H1 (cell line): ENCODE measurements at regions not wholly inside any gene's neighbourhood (a gene's known extent, or its start where the extent isn't known, plus 50 kb on each side); places are given as distances from the start of the nearest gene placed in this dataset.

ENCODE experiments used
- CTCF ChIA-PET: fragments of 300-600 bp; sonication (Branson Sonifier 250); formaldehyde crosslinking; loops from one replicate; lab custom pipeline; 2021; ENCODE audit not compliant: partially characterized antibody; lab: Charles Lee
- POLR2A ChIA-PET: fragments of 300-600 bp; sonication (Branson Sonifier 250); formaldehyde crosslinking; loops from one replicate; lab custom pipeline; 2021; ENCODE audit warnings: inconsistent platforms; ENCODE audit not compliant: partially characterized antibody; lab: Charles Lee
- DNase-seq, 2 experiments: peaks; one replicate each; pipeline versions ENCODE4 v3.0.0 to v3.0.0-alpha.2; 2010 to 2022; ENCODE audit warnings: low spot score in 2 of 2, low read depth in 1 of 2, mixed read lengths in 1 of 2
- FAIRE-seq: peaks from 2 replicates; lab custom pipeline; 2011; peaks lifted over from hg19 to GRCh38; lab: Jason Lieb, UNC
- H2AFZ ChIP-seq: 2 replicates; pipeline ENCODE4 v1.8.1; 2012; ENCODE audit warnings: low read length, inconsistent platforms
- H2AK5ac ChIP-seq: 2 replicates; pipeline ENCODE4 v1.6.1; 2013; ENCODE audit warnings: low read depth, low read length
- H2BK120ac ChIP-seq: replicated peaks from 2 replicates; pipeline ENCODE3; 2013; ENCODE audit warnings: low read depth, low read length, inconsistent platforms
- H2BK12ac ChIP-seq: 2 replicates; pipeline ENCODE4 v1.6.1; 2013; ENCODE audit warnings: low read depth, low read length
- H2BK15ac ChIP-seq: 2 replicates; pipeline ENCODE4 v1.6.1; 2013; ENCODE audit warnings: low read length
- H2BK20ac ChIP-seq: 2 replicates; pipeline ENCODE4 v1.6.1; 2013; ENCODE audit warnings: low read length
- H2BK5ac ChIP-seq: 2 replicates; pipeline ENCODE4 v1.6.1; 2013; ENCODE audit warnings: low read depth, low read length
- H3K14ac ChIP-seq: 2 replicates; pipeline ENCODE4 v1.6.1; 2013; ENCODE audit warnings: inconsistent platforms; ENCODE audit not compliant: insufficient read length
- H3K18ac ChIP-seq: 2 replicates; pipeline ENCODE4 v1.6.1; 2013; ENCODE audit warnings: low read length; ENCODE audit errors: extremely low read depth
- H3K23ac ChIP-seq: 2 replicates; pipeline ENCODE4 v1.6.1; 2013; ENCODE audit warnings: inconsistent platforms; ENCODE audit not compliant: insufficient read length
- H3K23me2 ChIP-seq: 2 replicates; pipeline ENCODE4 v1.6.1; 2013; ENCODE audit warnings: low read depth, low read length
- H3K27ac ChIP-seq: 2 replicates; pipeline ENCODE4 v1.6.1; 2011; ENCODE audit warnings: low read depth, low read length, inconsistent platforms
- H3K27me3 ChIP-seq, 4 experiments: replicated peaks in 1 of 4; 1 replicate in 1 of 4; 2 replicates in 3 of 4; pipeline versions ENCODE4 v1.6.1 to v1.8.1; 2011 to 2013; ENCODE audit warnings: low read length in 3 of 4, mild to moderate bottlenecking in 3 of 4, inconsistent platforms in 2 of 4, mixed read lengths in 2 of 4, moderate library complexity in 1 of 4; ENCODE audit not compliant: control insufficient read depth in 3 of 4, insufficient read depth in 3 of 4; ENCODE audit errors: extremely low read depth in 1 of 4
- H3K36me3 ChIP-seq, 4 experiments: 2 replicates each; pipeline versions ENCODE4 v1.6.1 to v1.8.1; 2011 to 2013; ENCODE audit warnings: mild to moderate bottlenecking in 4 of 4, low read length in 3 of 4, moderate library complexity in 2 of 4, control low read depth in 1 of 4, inconsistent platforms in 1 of 4; ENCODE audit not compliant: insufficient read depth in 4 of 4, control insufficient read depth in 2 of 4
- H3K4ac ChIP-seq: replicated peaks from 2 replicates; pipeline ENCODE3; 2013; ENCODE audit warnings: low read length, low read depth, mixed read lengths, inconsistent platforms; ENCODE audit not compliant: insufficient read length
- H3K4me1 ChIP-seq, 4 experiments: replicated peaks in 1 of 4; 1 replicate in 1 of 4; 2 replicates in 3 of 4; pipeline versions ENCODE4 v1.6.1 to v1.8.1; 2011 to 2013; ENCODE audit warnings: low read length in 3 of 4, inconsistent platforms in 2 of 4, mixed read lengths in 1 of 4; ENCODE audit not compliant: insufficient read depth in 4 of 4, control insufficient read depth in 3 of 4
- H3K4me2 ChIP-seq, 2 experiments: 2 replicates each; pipeline versions ENCODE4 v1.6.1 to v1.8.1; 2011 to 2013; ENCODE audit warnings: low read depth in 2 of 2, low read length in 2 of 2, control low read depth in 1 of 2, inconsistent platforms in 1 of 2, mild to moderate bottlenecking in 1 of 2; ENCODE audit not compliant: insufficient read depth in 1 of 2
- H3K4me3 ChIP-seq, 4 experiments: fragments of 200-600, 300-600 bp in 1 of 4; sonication (generic), shearing (Covaris generic), sonication (Bioruptor Twin) in 1 of 4; 2 replicates each; pipeline versions ENCODE4 v1.5.1 to v1.8.1; 2011 to 2016; ENCODE audit warnings: low read length in 4 of 4, low read depth in 3 of 4, control low read depth in 2 of 4, inconsistent platforms in 2 of 4, mild to moderate bottlenecking in 2 of 4, mixed read lengths in 1 of 4, moderate library complexity in 1 of 4; ENCODE audit not compliant: insufficient read depth in 2 of 4; ENCODE audit errors: extremely low read depth in 1 of 4
- H3K56ac ChIP-seq: replicated peaks from 2 replicates; pipeline ENCODE3; 2013; ENCODE audit warnings: low read depth, mild to moderate bottlenecking, mixed read lengths, low read length, inconsistent platforms; ENCODE audit not compliant: insufficient read length
- H3K79me1 ChIP-seq: 2 replicates; pipeline ENCODE4 v1.6.1; 2013; ENCODE audit warnings: low read depth, low read length, control low read depth
- H3K79me2 ChIP-seq, 2 experiments: 2 replicates each; pipeline versions ENCODE4 v1.6.1 to v1.8.1; 2012 to 2013; ENCODE audit warnings: low read length in 2 of 2, mild to moderate bottlenecking in 2 of 2, inconsistent platforms in 1 of 2; ENCODE audit not compliant: insufficient read depth in 2 of 2, control insufficient read depth in 1 of 2
- H3K9ac ChIP-seq, 4 experiments: replicated peaks in 1 of 4; 1 replicate in 1 of 4; 2 replicates in 3 of 4; pipeline versions ENCODE4 v1.6.1 to v1.8.1; 2011 to 2013; ENCODE audit warnings: low read depth in 3 of 4, low read length in 3 of 4, control low read depth in 2 of 4, mild to moderate bottlenecking in 2 of 4, moderate library complexity in 2 of 4, inconsistent platforms in 1 of 4; ENCODE audit errors: extremely low read depth in 1 of 4
- H3K9me3 ChIP-seq, 2 experiments: 2 replicates each; pipeline versions ENCODE4 v1.6.1 to v1.8.1; 2012 to 2013; ENCODE audit warnings: mild to moderate bottlenecking in 2 of 2, moderate library complexity in 2 of 2, control low read depth in 1 of 2, inconsistent platforms in 1 of 2, low read depth in 1 of 2, low read length in 1 of 2, mixed read lengths in 1 of 2; ENCODE audit not compliant: insufficient read depth in 2 of 2
- H4K20me1 ChIP-seq, 2 experiments: replicated peaks in 1 of 2; 2 replicates each; pipeline versions ENCODE3 to v1.8.1; 2011 to 2013; ENCODE audit warnings: inconsistent platforms in 2 of 2, low read length in 2 of 2, mild to moderate bottlenecking in 1 of 2; ENCODE audit not compliant: insufficient read depth in 2 of 2, control insufficient read depth in 1 of 2
- H4K5ac ChIP-seq: 2 replicates; pipeline ENCODE4 v1.6.1; 2013; ENCODE audit warnings: low read length, low read depth, mixed read lengths, inconsistent platforms; ENCODE audit not compliant: insufficient read length
- H4K8ac ChIP-seq: 2 replicates; pipeline ENCODE4 v1.8.0; 2013; ENCODE audit warnings: mild to moderate bottlenecking, moderate library complexity, low read length, inconsistent platforms; ENCODE audit not compliant: insufficient read depth; ENCODE audit errors: extremely low read depth
- H4K91ac ChIP-seq: replicated peaks from 2 replicates; pipeline ENCODE3; 2013; ENCODE audit warnings: low read length, mixed read lengths, inconsistent platforms; ENCODE audit not compliant: insufficient read length
- WGBS, 2 experiments: shearing (Covaris generic) in 1 of 2; methylation state at CpG; one replicate each; pipeline versions ENCODE4 v1.1.6 to v1.1.7; 2013 to 2015; ENCODE audit warnings: low lambda C conversion rate in 2 of 2, mixed read lengths in 2 of 2, inconsistent platforms in 1 of 2, low coverage in 1 of 2, missing lambda C conversion rate in 1 of 2; ENCODE audit not compliant: insufficient replicate concordance in 2 of 2, insufficient coverage in 1 of 2, insufficient read length in 1 of 2; ENCODE audit errors: extremely low coverage in 1 of 2, missing lambda C conversion rate in 1 of 2; 5-methylcytosine and 5-hydroxymethylcytosine counted together
- TF ChIP-seq, protein P1 (sequence below): IDR thresholded peaks from 2 replicates; pipeline ENCODE4 v1.6.1; 2012; ENCODE audit warnings: low read length, inconsistent platforms

DNA sequence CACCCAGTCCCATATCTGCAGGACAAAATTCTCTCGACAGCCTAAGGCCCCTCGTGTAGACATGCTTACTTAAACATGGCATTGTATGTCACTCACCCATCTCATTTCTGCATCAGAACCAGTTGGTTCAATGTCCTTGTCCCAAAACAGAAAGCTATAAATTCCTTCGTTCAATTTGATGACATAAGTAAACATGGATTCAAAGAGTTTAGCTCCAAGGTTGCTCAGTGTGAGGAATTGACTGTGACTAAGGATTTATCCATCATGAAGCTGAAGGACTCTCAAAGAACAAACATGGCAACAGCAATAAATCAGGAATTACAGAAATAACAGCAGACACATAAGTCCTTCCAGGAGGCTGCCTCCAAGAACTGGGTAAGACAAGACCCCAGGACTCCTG is 237.2 kb downstream of the TOMM20 start:
- no peak overlapping the region for H4K5ac ChIP-seq
- H3K56ac ChIP-seq, result no peak overlapping the region
- 0 out of 2 replicates have a peak overlapping the region, but pooled peaks have one; percentile 44 for H2BK5ac ChIP-seq
- H3K4me2 ChIP-seq, result no peak overlapping the region
- DNase-seq (no peak), FAIRE-seq (no peak)
- no peak overlapping the region for H3K4me3 ChIP-seq
- H2BK20ac ChIP-seq, result peak overlapping the region; percentile 86; the same call in 1 of the 2 replicates
- H2BK120ac ChIP-seq, result no peak overlapping the region
- no peak overlapping the region for H4K8ac ChIP-seq
- H3K79me2 ChIP-seq, result no peaks in the 10 kb centered on the region
- no peaks in the 10 kb centered on the region; the same call in 1 of the 2 replicates for H3K23me2 ChIP-seq
- H3K9me3 ChIP-seq, result no peaks in the 10 kb centered on the region
- no peak overlapping the region; the same call in 1 of the 2 replicates for H3K18ac ChIP-seq
- no peak overlapping the region for H2AFZ ChIP-seq
- CTCF ChIA-PET, result interaction anchor here (1.4 to 2.0 kb wide), 3 partner anchors 12 to 307 kb away, joined by 3 to 8 read pairs (median 3); no protein-coding TSS in a partner anchor
- WGBS, 2 experiments, result 93% methylated on average over 3 of the region's 3 CpGs; no CpG with 5 or more reads in 1 of the 2 experiments
- POLR2A ChIA-PET, result no interaction called here
- no peaks in the 10 kb centered on the region for H3K4me1 ChIP-seq
- no peak overlapping the region for H3K27ac ChIP-seq
- H3K36me3 ChIP-seq, result no peaks in the 10 kb centered on the region
- H3K79me1 ChIP-seq, result no peaks in the 10 kb centered on the region
- no peak overlapping the region for H3K4ac ChIP-seq
- no peaks in the 10 kb centered on the region; a peak in 1 of 7 replicates for H3K27me3 ChIP-seq
- no peak overlapping the region for H2BK15ac ChIP-seq
- H4K20me1 ChIP-seq, result no peaks in the 10 kb centered on the region
- no peak overlapping the region for H2BK12ac ChIP-seq
- no peak overlapping the region for H3K23ac ChIP-seq
- H2AK5ac ChIP-seq, result 0 out of 2 replicates have a peak overlapping the region, but pooled peaks have one; percentile 34
- no peak overlapping the region for H3K14ac ChIP-seq
- no peak overlapping the region for H4K91ac ChIP-seq
- H3K9ac ChIP-seq, result no peak overlapping the region
- TF ChIP-seq, protein P1, sequence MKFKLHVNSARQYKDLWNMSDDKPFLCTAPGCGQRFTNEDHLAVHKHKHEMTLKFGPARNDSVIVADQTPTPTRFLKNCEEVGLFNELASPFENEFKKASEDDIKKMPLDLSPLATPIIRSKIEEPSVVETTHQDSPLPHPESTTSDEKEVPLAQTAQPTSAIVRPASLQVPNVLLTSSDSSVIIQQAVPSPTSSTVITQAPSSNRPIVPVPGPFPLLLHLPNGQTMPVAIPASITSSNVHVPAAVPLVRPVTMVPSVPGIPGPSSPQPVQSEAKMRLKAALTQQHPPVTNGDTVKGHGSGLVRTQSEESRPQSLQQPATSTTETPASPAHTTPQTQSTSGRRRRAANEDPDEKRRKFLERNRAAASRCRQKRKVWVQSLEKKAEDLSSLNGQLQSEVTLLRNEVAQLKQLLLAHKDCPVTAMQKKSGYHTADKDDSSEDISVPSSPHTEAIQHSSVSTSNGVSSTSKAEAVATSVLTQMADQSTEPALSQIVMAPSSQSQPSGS, result no peak
